ENCODE measurements at regions not wholly inside any gene's neighbourhood (a gene's known extent, or its start where the extent isn't known, plus 50 kb on each side); places are given as distances from the start of the nearest gene placed in this dataset.

DNA sequence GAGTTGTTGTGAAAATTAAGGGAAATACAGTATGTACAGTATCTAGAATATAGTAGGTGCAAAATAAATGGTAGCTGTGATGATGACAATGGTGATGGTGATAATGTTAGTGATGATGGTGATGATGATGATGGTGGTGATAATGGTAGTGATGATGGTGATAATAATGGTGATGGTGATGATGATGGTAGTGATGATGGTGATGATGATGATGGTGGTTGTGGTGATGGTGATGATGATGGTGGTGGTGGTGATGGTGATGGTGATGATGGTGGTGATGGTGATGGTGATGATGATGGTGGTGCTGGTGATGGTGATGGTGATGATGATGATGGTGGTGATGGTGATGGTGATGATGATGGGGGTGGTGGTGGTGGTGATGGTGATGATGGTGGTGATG lies 91.3 kb upstream of the FOXF1 start:
- TF ChIP-seq, protein P1, sequence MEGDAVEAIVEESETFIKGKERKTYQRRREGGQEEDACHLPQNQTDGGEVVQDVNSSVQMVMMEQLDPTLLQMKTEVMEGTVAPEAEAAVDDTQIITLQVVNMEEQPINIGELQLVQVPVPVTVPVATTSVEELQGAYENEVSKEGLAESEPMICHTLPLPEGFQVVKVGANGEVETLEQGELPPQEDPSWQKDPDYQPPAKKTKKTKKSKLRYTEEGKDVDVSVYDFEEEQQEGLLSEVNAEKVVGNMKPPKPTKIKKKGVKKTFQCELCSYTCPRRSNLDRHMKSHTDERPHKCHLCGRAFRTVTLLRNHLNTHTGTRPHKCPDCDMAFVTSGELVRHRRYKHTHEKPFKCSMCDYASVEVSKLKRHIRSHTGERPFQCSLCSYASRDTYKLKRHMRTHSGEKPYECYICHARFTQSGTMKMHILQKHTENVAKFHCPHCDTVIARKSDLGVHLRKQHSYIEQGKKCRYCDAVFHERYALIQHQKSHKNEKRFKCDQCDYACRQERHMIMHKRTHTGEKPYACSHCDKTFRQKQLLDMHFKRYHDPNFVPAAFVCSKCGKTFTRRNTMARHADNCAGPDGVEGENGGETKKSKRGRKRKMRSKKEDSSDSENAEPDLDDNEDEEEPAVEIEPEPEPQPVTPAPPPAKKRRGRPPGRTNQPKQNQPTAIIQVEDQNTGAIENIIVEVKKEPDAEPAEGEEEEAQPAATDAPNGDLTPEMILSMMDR (IDR thresholded peaks at IDR 0.05; ENCODE audit: low read depth, low read length, poor library complexity, severe bottlenecking) = no peak
- no peak for TF ChIP-seq EZH2phosphoT487 (IDR thresholded peaks at IDR 0.05; ENCODE audit: borderline replicate concordance, low read length)

All from DOHH2 (cell line).